COR-L47 (cell line): ENCODE measurements at regions not wholly inside any gene's neighbourhood (a gene's known extent, or its start where the extent isn't known, plus 50 kb on each side); places are given as distances from the start of the nearest gene placed in this dataset.
A peak's percentile ranks its signal among the peaks of the same experiment; 100 is the strongest.

Experiments
- DNase-seq: peaks from one replicate; lab custom pipeline; 2025; lab: John Stamatoyannopoulos, UW

GRCh38 chr2:18379870-18380269, 180.6 kb downstream of the RDH14 start:
- DNase-seq, result no peak

- peak; percentile 11 for DNase-seq
Observed at GRCh38 chr2:18378020-18378653, 182.3 kb downstream of the RDH14 start.

- DNase-seq, result no peak
Observed at GRCh38 chr2:18376936-18377335, 183.5 kb downstream of the RDH14 start.

GRCh38 chr2:18373664-18374063, 186.8 kb downstream of the RDH14 start:
- no peak for DNase-seq

GRCh38 chr2:18373081-18373480, 187.4 kb downstream of the RDH14 start:
- no peak for DNase-seq

- no peak for DNase-seq
Observed at GRCh38 chr2:18372641-18373040, 187.8 kb downstream of the RDH14 start.

GRCh38 chr2:18369760-18370159, 190.7 kb downstream of the RDH14 start:
- no peak for DNase-seq

- no peak for DNase-seq
Observed at GRCh38 chr2:18368008-18368407, 192.4 kb downstream of the RDH14 start.

- no peak for DNase-seq
Observed at GRCh38 chr2:18365342-18365741, 195.1 kb downstream of the RDH14 start.

- DNase-seq, result no peak
Observed at GRCh38 chr2:18363348-18363747, 197.1 kb downstream of the RDH14 start.

- DNase-seq, result no peak
Observed at GRCh38 chr2:18362696-18363095, 197.8 kb downstream of the RDH14 start.

GRCh38 chr2:18357537-18357936, 202.9 kb downstream of the RDH14 start:
- no peak for DNase-seq

- DNase-seq, result no peak
Observed at GRCh38 chr2:18356676-18357075, 203.8 kb downstream of the RDH14 start.

GRCh38 chr2:18349421-18349820, 211.0 kb downstream of the RDH14 start:
- no peak for DNase-seq

- no peak for DNase-seq
Observed at GRCh38 chr2:18346874-18347273, 213.6 kb downstream of the RDH14 start.

- DNase-seq, result no peak
Observed at GRCh38 chr2:18346344-18346743, 214.1 kb downstream of the RDH14 start.

- no peak for DNase-seq
Observed at GRCh38 chr2:18345848-18346247, 214.6 kb downstream of the RDH14 start.

- no peak for DNase-seq
Observed at GRCh38 chr2:18342901-18343300, 217.6 kb downstream of the RDH14 start.

GRCh38 chr2:18339326-18339725, 221.1 kb downstream of the RDH14 start:
- DNase-seq, result no peak

- DNase-seq, result no peak
Observed at GRCh38 chr2:18336975-18337374, 223.5 kb downstream of the RDH14 start.

GRCh38 chr2:18332477-18332876, 228.0 kb downstream of the RDH14 start:
- DNase-seq, result no peak

GRCh38 chr2:18325118-18325517, 235.3 kb downstream of the RDH14 start:
- DNase-seq, result no peak

- no peak for DNase-seq
Observed at GRCh38 chr2:18319987-18320386, 240.5 kb downstream of the RDH14 start.

- DNase-seq, result no peak
Observed at GRCh38 chr2:18317017-18317416, 243.4 kb downstream of the RDH14 start.

GRCh38 chr2:18312818-18313217, 247.6 kb downstream of the RDH14 start:
- DNase-seq, result no peak
